HL-60 (cell line): ENCODE measurements at regions not wholly inside any gene's neighbourhood (a gene's known extent, or its start where the extent isn't known, plus 50 kb on each side); places are given as distances from the start of the nearest gene placed in this dataset.

Experiments
- DNase-seq, 2 experiments: peaks; one replicate each; pipeline ENCODE4 v3.0.0-alpha.2; 2010 to 2020; ENCODE audit warnings: low read depth in 1 of 2, low spot score in 1 of 2
- H3K27ac ChIP-seq: fragments of 250-450 bp; sonication (Bioruptor Pico); replicated peaks from 2 replicates; pipeline ENCODE4 v1.5.1; 2020; ENCODE audit warnings: mild to moderate bottlenecking, moderate library complexity
- H3K27me3 ChIP-seq: fragments of 250-450 bp; sonication (Bioruptor Pico); 2 replicates; pipeline ENCODE4 v1.5.1; 2021; ENCODE audit warnings: mild to moderate bottlenecking, moderate library complexity; ENCODE audit not compliant: insufficient read depth, poor library complexity, severe bottlenecking
- H3K4me3 ChIP-seq: replicated peaks from 2 replicates; pipeline ENCODE4 v1.5.1; 2011; ENCODE audit warnings: mild to moderate bottlenecking, control low read depth, low read length; ENCODE audit not compliant: insufficient read depth
- GABPA ChIP-seq: IDR thresholded peaks from 2 replicates; pipeline ENCODE4 v1.6.1; 2012; ENCODE audit warnings: low read depth
- POLR2AphosphoS5 ChIP-seq: IDR thresholded peaks from 2 replicates; pipeline ENCODE4 v1.6.1; 2012; ENCODE audit warnings: low read depth
- SPI1 ChIP-seq: IDR thresholded peaks from 2 replicates; pipeline ENCODE4 v1.6.1; 2012; ENCODE audit warnings: low read depth, mild to moderate bottlenecking, borderline replicate concordance
- TF ChIP-seq, protein P1 (sequence below): IDR thresholded peaks from one replicate; pipeline ENCODE4 v1.5.1; 2011; ENCODE audit warnings: low read length, control low read depth, inconsistent platforms; ENCODE audit not compliant: insufficient read depth
- TF ChIP-seq, protein P2 (sequence below): IDR thresholded peaks from 2 replicates; pipeline ENCODE4 v1.6.1; 2012; ENCODE audit warnings: low read depth; ENCODE audit not compliant: insufficient replicate concordance

DNA sequence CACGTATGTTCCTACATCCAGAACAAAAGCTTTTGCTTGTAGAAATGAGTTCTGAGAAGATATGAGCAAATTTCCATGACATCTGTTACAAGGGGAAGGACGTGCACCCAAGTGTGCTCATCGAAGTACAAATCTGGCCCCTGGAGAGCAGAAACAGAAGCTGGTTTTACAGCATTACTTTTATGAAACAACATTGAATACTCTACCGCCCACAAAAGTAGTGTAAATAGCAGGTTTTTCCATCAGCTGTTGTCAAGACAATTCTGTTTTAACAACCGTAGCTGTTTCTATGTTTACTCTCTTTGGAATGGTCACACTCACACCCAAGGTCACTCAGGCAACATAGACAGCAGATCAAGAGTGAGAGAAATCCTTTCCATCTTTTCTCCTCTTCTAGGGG, 114.2 kb upstream of the SSTR4 start:
- H3K27me3 ChIP-seq, result no peaks in the 10 kb centered on the region

DNA sequence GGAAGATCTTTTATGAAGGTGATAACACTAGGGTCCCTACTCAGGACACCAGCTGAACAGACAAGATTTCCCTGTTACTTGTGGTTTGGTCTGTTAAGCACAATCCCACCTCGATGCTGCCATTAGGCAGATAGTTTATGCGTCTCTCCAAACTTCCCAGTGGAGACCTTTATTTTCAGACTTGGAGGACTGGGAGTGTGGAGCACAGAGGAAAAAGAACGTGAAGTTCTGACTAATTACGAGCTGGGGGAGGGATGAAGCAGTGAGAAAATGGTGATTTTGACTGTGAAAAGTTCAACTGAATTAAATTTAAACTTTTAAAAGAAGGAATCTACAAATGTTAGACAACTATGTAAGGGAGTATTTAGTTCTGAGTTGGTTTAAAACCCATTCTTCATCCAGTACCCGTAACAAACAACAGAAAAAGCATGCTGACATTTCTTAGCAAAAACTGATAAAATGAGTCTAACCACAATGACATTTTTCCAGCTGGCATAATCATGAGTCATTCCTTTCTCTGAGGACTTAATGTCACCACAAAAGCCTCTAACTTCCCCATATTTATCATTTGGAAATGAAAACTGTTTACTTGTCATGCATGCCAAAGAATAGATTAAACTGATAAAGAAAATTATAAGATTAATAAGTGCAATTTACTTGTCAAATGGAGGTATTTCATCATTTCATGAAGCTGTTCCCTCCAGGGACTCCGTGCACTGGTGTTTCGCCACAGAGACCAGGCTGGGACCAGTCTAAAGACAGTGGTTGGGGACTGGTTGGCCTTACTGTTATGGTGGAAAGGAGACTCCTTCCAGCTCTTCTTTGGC, 113.3 kb upstream of the SSTR4 start:
- H3K27ac ChIP-seq, result peak overlapping the region; percentile 8; the same call in 1 of the 2 replicates
- TF ChIP-seq GABPA (no peak), POLR2AphosphoS5 (peak; percentile 34; the same call in 1 of the 2 replicates), SPI1 (peak; percentile 9; the same call in 1 of the 2 replicates)
- TF ChIP-seq, protein P1, sequence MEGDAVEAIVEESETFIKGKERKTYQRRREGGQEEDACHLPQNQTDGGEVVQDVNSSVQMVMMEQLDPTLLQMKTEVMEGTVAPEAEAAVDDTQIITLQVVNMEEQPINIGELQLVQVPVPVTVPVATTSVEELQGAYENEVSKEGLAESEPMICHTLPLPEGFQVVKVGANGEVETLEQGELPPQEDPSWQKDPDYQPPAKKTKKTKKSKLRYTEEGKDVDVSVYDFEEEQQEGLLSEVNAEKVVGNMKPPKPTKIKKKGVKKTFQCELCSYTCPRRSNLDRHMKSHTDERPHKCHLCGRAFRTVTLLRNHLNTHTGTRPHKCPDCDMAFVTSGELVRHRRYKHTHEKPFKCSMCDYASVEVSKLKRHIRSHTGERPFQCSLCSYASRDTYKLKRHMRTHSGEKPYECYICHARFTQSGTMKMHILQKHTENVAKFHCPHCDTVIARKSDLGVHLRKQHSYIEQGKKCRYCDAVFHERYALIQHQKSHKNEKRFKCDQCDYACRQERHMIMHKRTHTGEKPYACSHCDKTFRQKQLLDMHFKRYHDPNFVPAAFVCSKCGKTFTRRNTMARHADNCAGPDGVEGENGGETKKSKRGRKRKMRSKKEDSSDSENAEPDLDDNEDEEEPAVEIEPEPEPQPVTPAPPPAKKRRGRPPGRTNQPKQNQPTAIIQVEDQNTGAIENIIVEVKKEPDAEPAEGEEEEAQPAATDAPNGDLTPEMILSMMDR, result no peak
- no peak overlapping the region for H3K4me3 ChIP-seq
- peak; percentile 60 to 64 for DNase-seq
- no peaks in the 10 kb centered on the region for H3K27me3 ChIP-seq

More for the DNA sequence above, 114.2 kb upstream of the SSTR4 start:
- DNase-seq, result no peak
- Histone ChIP-seq H3K4me3 (no peak overlapping the region), H3K27ac (no peak overlapping the region)
- TF ChIP-seq SPI1 (no peak), POLR2AphosphoS5 (no peak), GABPA (no peak)
- TF ChIP-seq, protein P1, result no peak
- TF ChIP-seq, protein P2, sequence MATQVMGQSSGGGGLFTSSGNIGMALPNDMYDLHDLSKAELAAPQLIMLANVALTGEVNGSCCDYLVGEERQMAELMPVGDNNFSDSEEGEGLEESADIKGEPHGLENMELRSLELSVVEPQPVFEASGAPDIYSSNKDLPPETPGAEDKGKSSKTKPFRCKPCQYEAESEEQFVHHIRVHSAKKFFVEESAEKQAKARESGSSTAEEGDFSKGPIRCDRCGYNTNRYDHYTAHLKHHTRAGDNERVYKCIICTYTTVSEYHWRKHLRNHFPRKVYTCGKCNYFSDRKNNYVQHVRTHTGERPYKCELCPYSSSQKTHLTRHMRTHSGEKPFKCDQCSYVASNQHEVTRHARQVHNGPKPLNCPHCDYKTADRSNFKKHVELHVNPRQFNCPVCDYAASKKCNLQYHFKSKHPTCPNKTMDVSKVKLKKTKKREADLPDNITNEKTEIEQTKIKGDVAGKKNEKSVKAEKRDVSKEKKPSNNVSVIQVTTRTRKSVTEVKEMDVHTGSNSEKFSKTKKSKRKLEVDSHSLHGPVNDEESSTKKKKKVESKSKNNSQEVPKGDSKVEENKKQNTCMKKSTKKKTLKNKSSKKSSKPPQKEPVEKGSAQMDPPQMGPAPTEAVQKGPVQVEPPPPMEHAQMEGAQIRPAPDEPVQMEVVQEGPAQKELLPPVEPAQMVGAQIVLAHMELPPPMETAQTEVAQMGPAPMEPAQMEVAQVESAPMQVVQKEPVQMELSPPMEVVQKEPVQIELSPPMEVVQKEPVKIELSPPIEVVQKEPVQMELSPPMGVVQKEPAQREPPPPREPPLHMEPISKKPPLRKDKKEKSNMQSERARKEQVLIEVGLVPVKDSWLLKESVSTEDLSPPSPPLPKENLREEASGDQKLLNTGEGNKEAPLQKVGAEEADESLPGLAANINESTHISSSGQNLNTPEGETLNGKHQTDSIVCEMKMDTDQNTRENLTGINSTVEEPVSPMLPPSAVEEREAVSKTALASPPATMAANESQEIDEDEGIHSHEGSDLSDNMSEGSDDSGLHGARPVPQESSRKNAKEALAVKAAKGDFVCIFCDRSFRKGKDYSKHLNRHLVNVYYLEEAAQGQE, result no peak

GRCh38 chr20:22922987-22923386, 112.1 kb upstream of the SSTR4 start:
- H3K4me3 ChIP-seq, result no peak overlapping the region
- DNase-seq, result no peak
- no peak overlapping the region for H3K27ac ChIP-seq
- H3K27me3 ChIP-seq, result no peaks in the 10 kb centered on the region
- no peak for TF ChIP-seq POLR2AphosphoS5
- TF ChIP-seq SPI1, result no peak
- TF ChIP-seq, protein P1, result no peak
- TF ChIP-seq, protein P2, result no peak
- no peak for TF ChIP-seq GABPA
